ENCODE measurements at regions not wholly inside any gene's neighbourhood (a gene's known extent, or its start where the extent isn't known, plus 50 kb on each side); places are given as distances from the start of the nearest gene placed in this dataset.
"Not testable (repeated sequence)": the region's sequence is repeated elsewhere in the genome, so short reads cannot be mapped to it uniquely, and the experiment has no call there.

DNA sequence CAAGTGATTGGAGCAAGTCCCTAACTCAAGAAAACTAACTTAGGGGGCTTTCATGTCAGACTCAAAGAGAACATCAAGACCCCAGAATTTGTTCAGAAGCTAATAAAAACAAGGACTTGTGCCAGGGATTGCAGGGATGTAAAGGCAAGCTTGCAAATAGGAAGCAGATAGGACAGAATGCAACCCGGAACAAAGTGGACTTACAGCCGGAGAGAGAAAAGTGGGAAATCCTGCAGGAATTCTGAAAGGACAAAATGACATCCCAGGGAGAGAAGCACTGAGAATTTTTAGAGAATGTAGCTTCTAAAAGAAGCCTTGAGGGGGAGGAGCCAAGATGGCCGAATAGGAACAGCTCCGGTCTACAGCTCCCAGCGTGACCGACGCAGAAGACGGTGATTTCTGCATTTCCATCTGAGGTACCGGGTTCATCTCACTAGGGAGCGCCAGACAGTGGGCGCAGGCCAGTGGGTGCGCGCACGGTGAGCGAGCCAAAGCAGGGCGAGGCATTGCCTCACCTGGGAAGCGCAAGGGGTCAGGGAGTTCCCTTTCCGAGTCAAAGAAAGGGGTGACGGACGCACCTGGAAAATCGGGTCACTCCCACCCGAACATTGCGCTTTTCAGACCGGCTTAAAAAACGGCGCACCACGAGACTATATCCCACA, 195.6 kb upstream of the G2E3 start:
- DNase-seq; ATAC-seq (ENCODE audit: low read depth in 2 of 2); H3K4me3 Mint-ChIP-seq; H3K4me1 ChIP-seq (ENCODE audit: control insufficient read depth, insufficient read depth, low read length, poor library complexity, severe bottlenecking); H3K4me1 Mint-ChIP-seq; H3K9me3 ChIP-seq (ENCODE audit: control insufficient read depth in 2 of 2, low read length in 2 of 2); H3K27ac ChIP-seq (ENCODE audit: insufficient read depth, low read length, poor library complexity, severe bottlenecking); H3K4me3 ChIP-seq (ENCODE audit: low read depth, low read length); H3K27me3 ChIP-seq (ENCODE audit: control insufficient read depth, insufficient read depth, low read length); H3K36me3 ChIP-seq (ENCODE audit: control insufficient read depth, insufficient read depth, low read length); H3K27ac Mint-ChIP-seq; H3K9me3 Mint-ChIP-seq; H3K27me3 Mint-ChIP-seq; H3K36me3 Mint-ChIP-seq: not testable (repeated sequence)

DNA sequence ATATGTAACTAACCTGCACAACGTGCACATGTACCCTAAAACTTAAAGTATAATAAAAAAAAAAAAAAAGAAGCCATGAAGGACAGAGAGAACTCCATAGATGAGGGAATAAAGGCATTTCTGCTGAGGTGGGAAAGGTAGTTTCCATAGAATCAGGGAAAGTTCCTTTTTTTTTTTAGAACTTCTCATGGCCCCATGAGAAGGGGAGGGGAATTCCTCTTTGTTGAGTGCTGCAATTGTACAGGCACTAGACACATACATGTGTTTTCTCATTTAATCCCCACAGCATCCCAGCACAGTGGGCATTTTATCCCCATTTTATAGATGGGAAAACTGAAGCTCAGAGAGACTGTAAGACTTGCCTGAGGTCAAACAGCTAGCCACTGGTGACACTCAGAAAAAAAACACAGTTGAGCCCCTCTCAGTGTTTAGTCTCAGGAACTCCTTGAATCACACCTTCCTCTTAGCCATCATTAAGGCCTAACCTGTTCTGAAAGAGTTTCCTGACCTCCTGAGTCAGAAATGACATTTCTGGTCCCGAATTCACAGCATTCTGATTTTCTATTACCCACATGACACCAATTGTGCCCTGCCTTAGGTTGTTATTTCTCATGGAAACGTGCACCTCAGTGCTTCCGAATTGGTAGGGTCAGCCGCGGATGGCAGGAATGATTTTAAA, 189.3 kb upstream of the G2E3 start:
- no peaks in the 10 kb centered on the region for H3K36me3 Mint-ChIP-seq
- H3K4me3 Mint-ChIP-seq: no peak overlapping the region
- H3K27ac Mint-ChIP-seq: no peak overlapping the region
- no peaks in the 10 kb centered on the region for H3K36me3 ChIP-seq (ENCODE audit: control insufficient read depth, insufficient read depth, low read length)
- H3K27me3 Mint-ChIP-seq: no peaks in the 10 kb centered on the region
- no peak overlapping the region for H3K27ac ChIP-seq (ENCODE audit: insufficient read depth, low read length, poor library complexity, severe bottlenecking)
- no peaks in the 10 kb centered on the region for H3K9me3 ChIP-seq (ENCODE audit: control insufficient read depth in 2 of 2, low read length in 2 of 2)
- H3K9me3 Mint-ChIP-seq: peaks cover 0 to 4% (median 0%) of the 10 kb centered on the region in 7 donors
- ATAC-seq (ENCODE audit: low read depth in 2 of 2) (no peak), DNase-seq (no peak)
- no peaks in the 10 kb centered on the region for H3K4me1 ChIP-seq (ENCODE audit: control insufficient read depth, insufficient read depth, low read length, poor library complexity, severe bottlenecking)
- H3K4me3 ChIP-seq (ENCODE audit: low read depth, low read length): no peak overlapping the region
- H3K4me1 Mint-ChIP-seq: no peaks in the 10 kb centered on the region
- H3K27me3 ChIP-seq (ENCODE audit: control insufficient read depth, insufficient read depth, low read length): no peaks in the 10 kb centered on the region

DNA sequence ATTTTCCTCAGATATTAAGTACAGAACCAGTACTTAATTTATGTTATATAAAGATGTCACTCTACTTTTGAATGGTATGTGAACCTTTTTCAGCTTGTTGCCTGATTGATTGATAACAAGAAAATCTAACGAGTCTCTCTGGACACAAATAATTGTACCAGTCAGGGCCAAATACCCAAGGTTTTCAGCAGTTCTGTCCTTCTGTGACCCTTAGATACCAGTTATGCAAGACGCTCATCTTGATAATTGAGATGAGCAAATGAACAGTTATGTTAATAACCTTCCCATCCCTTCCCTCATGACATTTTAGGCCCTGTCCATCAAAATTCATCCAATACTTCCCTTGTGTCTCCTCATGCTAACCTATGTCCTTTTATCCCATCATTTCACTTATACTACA, 185.9 kb upstream of the G2E3 start:
- Mint-ChIP-seq H3K36me3 (no peaks in the 10 kb centered on the region), H3K27me3 (peaks cover 4% of the 10 kb centered on the region), H3K4me1 (no peaks in the 10 kb centered on the region), H3K9me3 (peaks cover 0 to 4% (median 0%) of the 10 kb centered on the region in 7 donors), H3K27ac (no peak overlapping the region), H3K4me3 (no peak overlapping the region)
- ATAC-seq (ENCODE audit: low read depth in 2 of 2): no peak
- DNase-seq: no peak
- Histone ChIP-seq H3K4me3 (ENCODE audit: low read depth, low read length) (no peak overlapping the region), H3K36me3 (ENCODE audit: control insufficient read depth, insufficient read depth, low read length) (no peaks in the 10 kb centered on the region), H3K4me1 (ENCODE audit: control insufficient read depth, insufficient read depth, low read length, poor library complexity, severe bottlenecking) (no peaks in the 10 kb centered on the region), H3K27me3 (ENCODE audit: control insufficient read depth, insufficient read depth, low read length) (peaks cover 1% of the 10 kb centered on the region), H3K9me3 (ENCODE audit: control insufficient read depth in 2 of 2, low read length in 2 of 2) (no peaks in the 10 kb centered on the region), H3K27ac (ENCODE audit: insufficient read depth, low read length, poor library complexity, severe bottlenecking) (no peak overlapping the region)

DNA sequence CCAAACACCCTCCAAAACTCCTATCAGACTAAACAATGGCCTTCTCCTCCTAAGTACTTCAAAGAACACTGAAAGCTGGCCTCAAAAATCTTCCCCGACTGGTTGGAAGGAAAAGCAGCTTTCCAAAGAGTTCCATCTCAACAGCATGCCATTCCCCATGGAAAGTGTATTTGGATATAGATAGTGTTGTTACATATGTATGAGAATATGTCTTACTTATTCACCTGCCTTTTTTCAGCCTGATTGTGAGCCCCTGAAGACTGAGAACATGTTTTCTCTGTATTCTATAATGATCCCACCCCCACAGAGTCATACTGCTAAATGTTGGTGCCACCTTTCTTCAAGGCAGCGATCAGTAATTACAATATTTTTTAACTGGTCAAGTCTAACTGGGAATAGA, 185.4 kb upstream of the G2E3 start:
- H3K36me3 ChIP-seq (ENCODE audit: control insufficient read depth, insufficient read depth, low read length): no peaks in the 10 kb centered on the region
- DNase-seq (no peak), ATAC-seq (ENCODE audit: low read depth in 2 of 2) (no peak)
- peaks cover 4% of the 10 kb centered on the region for H3K27me3 Mint-ChIP-seq
- H3K4me3 Mint-ChIP-seq: no peak overlapping the region
- H3K27ac ChIP-seq (ENCODE audit: insufficient read depth, low read length, poor library complexity, severe bottlenecking): no peak overlapping the region
- H3K36me3 Mint-ChIP-seq: no peaks in the 10 kb centered on the region
- H3K27me3 ChIP-seq (ENCODE audit: control insufficient read depth, insufficient read depth, low read length): peaks cover 1% of the 10 kb centered on the region
- peaks cover 0 to 4% (median 0%) of the 10 kb centered on the region in 7 donors for H3K9me3 Mint-ChIP-seq
- H3K4me1 ChIP-seq (ENCODE audit: control insufficient read depth, insufficient read depth, low read length, poor library complexity, severe bottlenecking): no peaks in the 10 kb centered on the region
- H3K9me3 ChIP-seq (ENCODE audit: control insufficient read depth in 2 of 2, low read length in 2 of 2): no peaks in the 10 kb centered on the region
- H3K27ac Mint-ChIP-seq: no peak overlapping the region
- H3K4me1 Mint-ChIP-seq: no peaks in the 10 kb centered on the region
- H3K4me3 ChIP-seq (ENCODE audit: low read depth, low read length): no peak overlapping the region

DNA sequence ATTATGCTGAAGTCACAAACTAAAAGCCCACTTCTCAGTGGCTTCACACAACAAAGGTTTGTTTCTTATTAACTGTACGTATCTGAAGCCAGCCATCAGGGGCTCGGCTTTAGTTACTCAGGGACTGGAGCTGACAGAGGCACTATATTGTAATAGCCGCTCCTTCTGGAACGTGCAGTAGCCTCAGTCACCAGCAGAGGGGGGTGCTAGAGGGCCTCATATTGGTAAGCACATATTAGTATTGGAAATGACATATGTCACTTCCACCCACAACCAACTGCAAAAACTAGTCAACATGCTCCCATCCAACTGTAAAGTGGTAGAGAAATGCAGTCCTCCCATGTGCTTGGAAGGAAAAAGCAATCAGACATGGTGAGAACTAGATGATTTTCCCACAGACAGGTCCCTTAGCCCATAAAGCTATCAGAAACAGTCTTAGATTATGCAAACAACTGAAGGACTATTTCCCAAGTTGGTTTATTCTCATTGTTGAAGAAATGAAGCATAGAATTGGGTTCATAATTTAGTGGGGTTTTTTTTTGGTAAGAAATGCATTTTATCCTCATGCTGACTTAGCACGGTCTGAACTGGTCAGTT, 183.6 kb upstream of the G2E3 start:
- H3K4me3 ChIP-seq (ENCODE audit: low read depth, low read length): no peak overlapping the region
- no peaks in the 10 kb centered on the region for H3K36me3 Mint-ChIP-seq

DNA sequence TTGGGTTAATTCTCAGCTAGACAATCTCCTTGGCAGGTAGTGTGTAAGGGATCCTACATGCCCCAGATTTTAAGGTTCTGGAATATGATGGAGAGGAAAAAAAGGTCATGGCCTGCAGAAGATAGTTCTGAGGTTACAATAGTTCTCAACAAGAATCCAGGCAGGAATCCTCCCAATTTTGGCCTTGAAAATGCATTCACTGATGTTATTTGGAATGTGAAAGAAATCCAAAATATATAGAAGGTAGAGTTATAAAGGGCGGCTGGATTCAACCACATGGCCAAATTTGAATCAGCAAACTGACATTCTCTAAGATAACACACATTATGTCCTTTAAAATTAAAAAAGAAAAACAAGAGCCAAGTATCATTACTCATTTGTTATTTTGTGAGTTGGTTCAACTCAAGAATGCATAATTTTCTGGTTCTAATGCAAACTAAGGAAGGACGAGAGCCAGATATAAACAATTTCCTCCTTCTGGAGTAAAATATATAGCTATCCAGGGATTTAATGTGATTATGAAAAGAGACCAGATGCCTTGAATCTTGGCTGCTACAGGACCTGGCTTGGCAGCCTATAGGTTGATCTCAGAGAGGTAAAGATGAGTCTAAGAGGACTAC, 177.0 kb upstream of the G2E3 start:
- Histone ChIP-seq H3K36me3 (ENCODE audit: control insufficient read depth, insufficient read depth, low read length) (no peaks in the 10 kb centered on the region), H3K27ac (ENCODE audit: insufficient read depth, low read length, poor library complexity, severe bottlenecking) (no peak overlapping the region), H3K9me3 (ENCODE audit: control insufficient read depth in 2 of 2, low read length in 2 of 2) (no peaks in the 10 kb centered on the region), H3K4me3 (ENCODE audit: low read depth, low read length) (no peak overlapping the region), H3K4me1 (ENCODE audit: control insufficient read depth, insufficient read depth, low read length, poor library complexity, severe bottlenecking) (no peaks in the 10 kb centered on the region), H3K27me3 (ENCODE audit: control insufficient read depth, insufficient read depth, low read length) (no peaks in the 10 kb centered on the region)
- Mint-ChIP-seq H3K27ac (no peak overlapping the region), H3K36me3 (no peaks in the 10 kb centered on the region), H3K27me3 (peaks cover 20% of the 10 kb centered on the region), H3K4me1 (no peaks in the 10 kb centered on the region), H3K4me3 (no peak overlapping the region), H3K9me3 (peaks cover 0 to 2% (median 0%) of the 10 kb centered on the region in 7 donors)
- ATAC-seq (ENCODE audit: low read depth in 2 of 2): no peak
- no peak for DNase-seq

More for the DNA sequence above, 183.6 kb upstream of the G2E3 start:
- H3K36me3 ChIP-seq (ENCODE audit: control insufficient read depth, insufficient read depth, low read length): no peaks in the 10 kb centered on the region
- peaks cover 1% of the 10 kb centered on the region for H3K27me3 ChIP-seq (ENCODE audit: control insufficient read depth, insufficient read depth, low read length)
- H3K4me1 ChIP-seq (ENCODE audit: control insufficient read depth, insufficient read depth, low read length, poor library complexity, severe bottlenecking): no peaks in the 10 kb centered on the region
- no peaks in the 10 kb centered on the region for H3K9me3 ChIP-seq (ENCODE audit: control insufficient read depth in 2 of 2, low read length in 2 of 2)
- no peak overlapping the region for H3K27ac Mint-ChIP-seq
- no peaks in the 10 kb centered on the region for H3K9me3 Mint-ChIP-seq
- ATAC-seq (ENCODE audit: low read depth in 2 of 2) (peak; percentile 67 to 77), DNase-seq (peak; percentile 19 to 68 (median 36))
- peaks cover 8% of the 10 kb centered on the region for H3K27me3 Mint-ChIP-seq
- H3K4me3 Mint-ChIP-seq: no peak overlapping the region
- H3K4me1 Mint-ChIP-seq: no peaks in the 10 kb centered on the region
- H3K27ac ChIP-seq (ENCODE audit: insufficient read depth, low read length, poor library complexity, severe bottlenecking): no peak overlapping the region

DNA sequence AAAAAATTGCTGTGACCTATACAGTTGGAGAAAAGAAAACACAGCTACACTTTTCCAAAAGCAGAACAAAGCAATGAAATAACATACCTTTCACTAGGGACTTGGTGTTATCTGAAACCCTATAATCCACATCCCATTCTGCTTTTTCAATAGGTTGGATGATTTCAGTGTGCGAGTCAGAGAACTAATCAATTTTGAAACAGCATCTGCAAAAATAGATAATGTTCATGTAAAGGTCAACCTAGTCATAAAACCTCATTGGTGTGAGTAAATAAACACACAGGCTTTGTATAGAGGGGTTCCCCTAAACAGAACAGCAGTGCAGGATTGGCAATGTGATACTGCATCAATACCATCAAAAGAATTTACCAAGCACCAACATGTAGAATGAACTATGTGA, 173.0 kb upstream of the G2E3 start:
- DNase-seq (no peak), ATAC-seq (ENCODE audit: low read depth in 2 of 2) (no peak)
- Mint-ChIP-seq H3K27me3 (peaks cover 7% of the 10 kb centered on the region), H3K27ac (no peak overlapping the region), H3K36me3 (no peaks in the 10 kb centered on the region), H3K9me3 (peaks cover 0 to 1% (median 0%) of the 10 kb centered on the region in 7 donors), H3K4me3 (no peak overlapping the region), H3K4me1 (no peaks in the 10 kb centered on the region)
- Histone ChIP-seq H3K4me3 (ENCODE audit: low read depth, low read length) (no peak overlapping the region), H3K27ac (ENCODE audit: insufficient read depth, low read length, poor library complexity, severe bottlenecking) (no peak overlapping the region), H3K36me3 (ENCODE audit: control insufficient read depth, insufficient read depth, low read length) (no peaks in the 10 kb centered on the region), H3K4me1 (ENCODE audit: control insufficient read depth, insufficient read depth, low read length, poor library complexity, severe bottlenecking) (no peaks in the 10 kb centered on the region), H3K9me3 (ENCODE audit: control insufficient read depth in 2 of 2, low read length in 2 of 2) (no peaks in the 10 kb centered on the region), H3K27me3 (ENCODE audit: control insufficient read depth, insufficient read depth, low read length) (no peaks in the 10 kb centered on the region)
